Common myeloid progenitor, CD34-positive (primary cell): ENCODE measurements at regions not wholly inside any gene's neighbourhood (a gene's known extent, or its start where the extent isn't known, plus 50 kb on each side); places are given as distances from the start of the nearest gene placed in this dataset.

ENCODE experiments used
- CTCF ChIA-PET: fragments of 350-600 bp; sonication (Branson Sonifier 250); formaldehyde crosslinking; loops from one replicate; lab custom pipeline; 2021; ENCODE audit warnings: antibody characterized with exemption; lab: Charles Lee
- POLR2A ChIA-PET: fragments of 350-600 bp; sonication (Branson Sonifier 250); formaldehyde crosslinking; loops from one replicate; lab custom pipeline; 2021; ENCODE audit warnings: antibody characterized with exemption; lab: Charles Lee
- DNase-seq, 3 donors: peaks; one replicate each; pipeline versions ENCODE4 v3.0.0 to v3.0.0-alpha.2; 2013
- H3K27ac ChIP-seq, 2 experiments: 1 replicate in 1 of 2; 2 replicates in 1 of 2; pipeline ENCODE4 v1.7.0; 2013; ENCODE audit warnings: inconsistent platforms in 2 of 2, low read length in 2 of 2, mild to moderate bottlenecking in 2 of 2, low read depth in 1 of 2, moderate library complexity in 1 of 2; ENCODE audit not compliant: severe bottlenecking in 2 of 2, insufficient read depth in 1 of 2, poor library complexity in 1 of 2
- H3K27me3 ChIP-seq, 5 experiments: replicated peaks in 2 of 5; 1 replicate in 3 of 5; 2 replicates in 2 of 5; pipeline versions ENCODE4 v1.6.1 to v1.7.0; 2013; ENCODE audit warnings: low read length in 4 of 5, mild to moderate bottlenecking in 2 of 5, moderate library complexity in 2 of 5, inconsistent platforms in 1 of 5; ENCODE audit not compliant: insufficient read depth in 5 of 5, control insufficient read depth in 4 of 5
- H3K36me3 ChIP-seq, 4 experiments: 1 replicate in 2 of 4; 2 replicates in 2 of 4; pipeline versions ENCODE4 v1.6.1 to v1.7.0; 2013; ENCODE audit warnings: low read length in 3 of 4, control low read depth in 1 of 4, mild to moderate bottlenecking in 1 of 4; ENCODE audit not compliant: control insufficient read depth in 4 of 4, insufficient read depth in 4 of 4
- H3K4me1 ChIP-seq, 4 experiments: 1 replicate in 3 of 4; 2 replicates in 1 of 4; pipeline versions ENCODE4 v1.6.1 to v1.7.1; 2013; ENCODE audit warnings: low read length in 3 of 4, mild to moderate bottlenecking in 3 of 4, control low read depth in 1 of 4, inconsistent platforms in 1 of 4, moderate library complexity in 1 of 4; ENCODE audit not compliant: control insufficient read depth in 4 of 4, insufficient read depth in 4 of 4; ENCODE audit errors: control extremely low read depth in 1 of 4
- H3K4me3 ChIP-seq, 7 experiments: 1 replicate in 4 of 7; 2 replicates in 3 of 7; pipeline versions ENCODE4 v1.5.1 to v1.7.0; 2013; ENCODE audit warnings: mild to moderate bottlenecking in 7 of 7, low read length in 6 of 7, moderate library complexity in 6 of 7, inconsistent platforms in 2 of 7, low read depth in 2 of 7, control low read depth in 1 of 7; ENCODE audit not compliant: insufficient read depth in 4 of 7, control insufficient read depth in 1 of 7; ENCODE audit errors: extremely low read depth in 1 of 7
- H3K9me3 ChIP-seq, 5 experiments: 1 replicate in 4 of 5; 2 replicates in 1 of 5; pipeline versions ENCODE4 v1.6.1 to v1.7.1; 2013; ENCODE audit warnings: low read length in 4 of 5, mild to moderate bottlenecking in 2 of 5, inconsistent platforms in 1 of 5, low read depth in 1 of 5, moderate library complexity in 1 of 5; ENCODE audit not compliant: control insufficient read depth in 4 of 5, insufficient read depth in 2 of 5; ENCODE audit errors: control extremely low read depth in 1 of 5
- WGBS: methylation state at CpG from one replicate; pipeline ENCODE4 v1.1.5; 2013; ENCODE audit not compliant: insufficient coverage; 5-methylcytosine and 5-hydroxymethylcytosine counted together

DNA sequence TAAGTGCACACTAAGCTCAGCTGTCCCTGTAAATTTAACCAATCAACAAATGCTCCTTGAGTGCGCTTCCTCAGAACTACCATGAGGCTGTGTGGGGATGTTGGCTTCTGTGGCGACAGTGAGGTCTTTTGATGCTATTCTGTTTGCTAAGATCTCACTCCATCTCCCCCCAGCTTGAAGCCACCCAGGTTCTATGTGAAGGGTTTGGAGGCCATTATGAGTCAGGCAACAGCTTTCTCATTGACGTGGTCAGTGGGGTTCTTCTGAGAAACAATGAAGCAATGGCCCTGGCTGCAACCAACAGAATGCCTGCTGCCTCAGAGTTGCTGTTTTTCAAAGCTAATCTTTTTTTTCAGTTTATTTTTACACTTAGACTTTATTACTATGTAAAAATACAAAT, 205.5 kb downstream of the PTBP2 start:
- H3K27ac ChIP-seq, result no peak overlapping the region
- POLR2A ChIA-PET, result no interaction called here
- no peak for DNase-seq

DNA sequence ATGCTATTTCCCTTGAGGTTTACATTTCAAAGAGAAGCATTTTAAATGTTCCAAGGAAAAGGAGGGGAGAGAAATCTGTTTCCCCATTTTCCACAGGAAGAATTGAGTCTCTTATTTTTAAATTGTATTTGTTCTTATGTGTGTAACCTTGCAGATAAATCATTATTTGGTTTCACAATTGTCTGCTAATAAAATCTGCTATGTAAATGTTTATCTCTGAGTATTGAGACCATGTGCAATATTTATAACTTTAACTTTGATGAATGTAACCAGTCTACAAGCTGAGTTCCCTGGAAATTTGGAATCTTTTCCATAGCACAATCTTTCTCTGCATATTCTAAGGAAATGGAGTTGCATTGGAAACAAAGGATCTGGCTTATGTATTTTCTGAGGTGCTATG, 209.6 kb downstream of the PTBP2 start:
- no peaks in the 10 kb centered on the region for H3K27me3 ChIP-seq
- no peak for DNase-seq
- no peaks in the 10 kb centered on the region for H3K4me1 ChIP-seq
- H3K36me3 ChIP-seq, result no peaks in the 10 kb centered on the region
- POLR2A ChIA-PET, result no interaction called here
- no peaks in the 10 kb centered on the region for H3K9me3 ChIP-seq
- H3K4me3 ChIP-seq, result no peak overlapping the region
- no peak overlapping the region for H3K27ac ChIP-seq
- CTCF ChIA-PET, result interaction anchor here (1.0 kb wide), 1 partner anchor 9 kb away, joined by 3 read pairs; no protein-coding TSS in a partner anchor

More for the DNA sequence above, 205.5 kb downstream of the PTBP2 start:
- H3K9me3 ChIP-seq, result peaks cover 0 to 6% (median 1%) of the 10 kb centered on the region in 5 experiments
- no peaks in the 10 kb centered on the region for H3K36me3 ChIP-seq
- no peaks in the 10 kb centered on the region for H3K27me3 ChIP-seq
- CTCF ChIA-PET, result no interaction called here
- no peaks in the 10 kb centered on the region for H3K4me1 ChIP-seq
- 90% methylated on average over 2 of the region's 3 CpGs for WGBS
- H3K4me3 ChIP-seq, result no peak overlapping the region

DNA sequence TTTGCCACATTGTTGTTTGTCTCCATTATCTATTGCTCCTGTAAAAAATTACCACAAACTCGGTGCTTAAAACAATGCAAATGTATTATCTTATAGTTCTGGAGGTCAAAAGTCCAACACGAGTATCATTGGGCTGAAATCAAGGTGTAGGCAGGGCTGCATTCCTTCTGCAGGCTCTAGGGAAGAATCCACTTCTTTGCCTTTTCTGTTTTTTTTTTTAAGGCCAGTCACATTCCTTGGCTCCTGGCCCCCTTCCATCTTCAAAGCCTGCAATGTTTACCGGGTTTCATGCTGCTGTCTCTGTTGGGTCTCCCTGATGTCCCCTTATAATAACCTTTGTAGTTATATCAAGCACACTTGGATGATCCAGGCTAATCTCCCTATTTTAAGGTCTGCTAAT, 212.7 kb downstream of the PTBP2 start:
- Histone ChIP-seq H3K36me3 (no peaks in the 10 kb centered on the region), H3K27ac (no peak overlapping the region), H3K4me1 (no peaks in the 10 kb centered on the region), H3K9me3 (no peaks in the 10 kb centered on the region), H3K4me3 (no peak overlapping the region), H3K27me3 (no peaks in the 10 kb centered on the region)
- ChIA-PET CTCF (no interaction called here), POLR2A (no interaction called here)
- 92% methylated on average over 3 of the region's 3 CpGs for WGBS
- no peak for DNase-seq

DNA sequence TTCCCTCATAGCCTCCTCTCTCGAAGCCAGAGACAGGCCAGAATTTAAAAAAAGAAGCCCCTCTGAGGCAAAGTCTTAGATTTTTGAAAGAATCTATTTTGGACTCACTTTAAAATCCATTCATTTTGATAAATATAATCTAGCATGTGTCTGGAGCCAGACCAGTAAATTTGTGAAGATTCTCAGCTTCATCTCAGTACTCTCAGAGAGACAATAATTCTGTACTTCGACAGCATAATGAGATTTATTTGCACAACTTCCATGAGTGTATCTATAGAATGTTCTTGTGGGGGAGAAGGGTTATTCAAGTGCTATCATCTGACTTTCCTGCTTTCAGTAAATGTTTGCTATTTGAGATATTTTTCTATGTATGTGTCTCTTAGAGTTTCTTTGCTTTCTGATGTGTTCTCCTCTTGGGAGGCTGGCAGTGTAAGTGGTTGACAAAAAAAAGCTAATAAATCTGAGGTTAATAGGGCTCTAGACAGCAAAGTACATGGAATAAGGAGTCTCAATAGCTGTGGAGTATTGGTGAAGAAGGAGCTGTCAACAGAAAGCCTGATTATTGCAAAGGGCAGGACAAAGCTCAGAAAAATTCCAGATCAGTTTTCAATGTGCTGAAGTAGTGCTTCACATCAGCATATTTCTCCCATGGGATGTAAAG, 223.0 kb downstream of the PTBP2 start:
- Histone ChIP-seq H3K9me3 (peaks cover 0 to 3% (median 0%) of the 10 kb centered on the region in 5 experiments), H3K4me1 (no peaks in the 10 kb centered on the region), H3K27me3 (no peaks in the 10 kb centered on the region), H3K4me3 (no peak overlapping the region), H3K36me3 (no peaks in the 10 kb centered on the region), H3K27ac (no peak overlapping the region)
- no peak for DNase-seq
- WGBS, result no CpG with 5 or more reads among the region's 2 CpGs
- ChIA-PET POLR2A (no interaction called here), CTCF (no interaction called here)

DNA sequence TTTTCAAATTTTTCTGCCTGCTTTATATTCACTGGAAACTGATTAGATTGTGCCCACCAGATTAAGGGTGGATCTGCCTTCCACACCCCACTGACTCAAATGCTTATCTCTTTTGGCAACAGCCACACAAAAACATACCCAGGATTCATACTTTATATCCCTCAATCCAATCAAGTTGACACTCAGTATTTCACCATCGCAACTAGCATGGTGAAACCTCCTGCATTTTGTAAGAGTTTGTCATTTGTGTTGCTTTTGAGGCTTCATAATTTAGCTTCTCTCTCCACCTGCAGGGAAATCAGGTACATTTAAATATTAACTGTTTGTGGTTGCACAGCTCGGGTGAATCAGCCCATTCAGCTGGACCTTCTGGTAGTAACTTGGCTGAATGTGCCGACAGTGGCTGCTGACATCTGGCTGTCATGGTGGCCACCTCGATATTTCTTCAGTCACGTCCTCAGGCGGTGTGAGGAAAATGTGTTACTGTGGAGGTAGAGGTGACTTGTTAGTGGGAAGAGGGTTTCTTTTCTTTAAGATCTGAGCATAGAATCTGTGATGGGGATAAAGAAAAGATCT, 224.0 kb downstream of the PTBP2 start:
- CTCF ChIA-PET, result no interaction called here
- H3K27ac ChIP-seq, result no peak overlapping the region
- H3K9me3 ChIP-seq, result peaks cover 0 to 3% (median 0%) of the 10 kb centered on the region in 5 experiments
- no peak overlapping the region for H3K4me3 ChIP-seq
- H3K27me3 ChIP-seq, result no peaks in the 10 kb centered on the region
- DNase-seq, result no peak
- no peaks in the 10 kb centered on the region for H3K36me3 ChIP-seq
- POLR2A ChIA-PET, result no interaction called here
- 100% methylated on average over 4 of the region's 6 CpGs for WGBS
- no peaks in the 10 kb centered on the region for H3K4me1 ChIP-seq

DNA sequence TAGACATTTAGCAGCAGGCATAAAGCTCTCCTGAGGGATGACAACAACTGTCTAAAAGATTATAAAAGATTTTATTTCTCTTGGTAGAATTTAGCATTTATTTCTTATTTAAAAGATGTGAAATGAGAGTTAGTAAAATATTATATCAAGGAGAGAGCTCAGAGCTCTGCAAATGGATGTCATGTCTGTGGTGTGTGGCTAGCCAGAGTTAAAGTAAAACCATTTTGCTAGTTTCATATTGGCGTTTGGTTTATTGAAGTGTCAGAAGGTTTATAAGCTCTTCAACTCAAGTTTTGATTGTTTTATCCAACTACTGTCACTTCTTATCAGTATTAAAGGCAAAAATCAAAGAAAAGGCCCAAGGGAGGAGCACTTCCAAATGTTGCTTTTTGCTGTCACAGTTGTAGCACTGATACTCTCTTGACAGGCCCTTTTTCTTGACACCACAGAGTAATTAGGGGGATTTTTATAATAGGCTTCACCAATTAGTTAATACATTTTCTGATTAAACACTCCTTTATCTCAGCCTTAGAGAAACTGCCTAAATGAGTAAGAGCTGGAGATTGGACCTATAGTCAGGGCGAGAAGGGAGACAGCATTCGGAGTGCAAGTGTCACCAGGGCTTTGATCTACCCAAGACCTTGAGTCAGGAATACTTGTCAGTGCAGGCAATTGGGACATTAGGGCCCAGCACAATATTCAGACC, 233.9 kb downstream of the PTBP2 start:
- CTCF ChIA-PET, result interaction anchor here (2.0 kb wide), 1 partner anchor 9 kb away, joined by 11 read pairs; no protein-coding TSS in a partner anchor
- H3K9me3 ChIP-seq, result no peaks in the 10 kb centered on the region
- no peaks in the 10 kb centered on the region for H3K27me3 ChIP-seq
- 100% methylated on average over 2 of the region's 3 CpGs for WGBS
- no peak overlapping the region for H3K4me3 ChIP-seq
- H3K4me1 ChIP-seq, result no peaks in the 10 kb centered on the region
- POLR2A ChIA-PET, result no interaction called here
- DNase-seq, result no peak
- H3K36me3 ChIP-seq, result no peaks in the 10 kb centered on the region
- H3K27ac ChIP-seq, result no peak overlapping the region

DNA sequence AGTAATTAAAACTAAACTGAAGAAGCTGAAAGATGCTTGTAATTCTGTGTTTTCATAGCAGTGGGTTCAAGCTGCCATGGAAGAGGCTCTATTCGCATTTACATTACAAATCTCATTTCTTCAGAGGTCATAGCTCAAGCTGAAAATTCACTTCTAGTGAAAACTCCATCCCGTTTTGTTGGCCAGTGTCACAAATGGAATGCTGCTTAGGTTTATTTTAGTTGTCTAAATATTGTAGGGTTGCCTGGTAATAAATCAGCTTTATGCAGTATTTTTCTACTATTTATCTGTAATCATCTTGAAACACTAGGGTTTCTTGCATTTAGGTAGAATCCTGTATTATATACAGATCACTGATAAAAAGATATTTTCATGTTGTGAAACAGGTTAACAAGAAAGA, 240.6 kb downstream of the PTBP2 start:
- ChIA-PET CTCF (interaction anchor here (1.1 kb wide), 1 partner anchor 11 kb away, joined by 3 read pairs; no protein-coding TSS in a partner anchor), POLR2A (no interaction called here)
- no peaks in the 10 kb centered on the region for H3K27me3 ChIP-seq
- H3K4me3 ChIP-seq, result no peak overlapping the region
- no peaks in the 10 kb centered on the region for H3K9me3 ChIP-seq
- no CpG with 5 or more reads among the region's 2 CpGs for WGBS
- H3K27ac ChIP-seq, result no peak overlapping the region
- no peaks in the 10 kb centered on the region for H3K4me1 ChIP-seq
- DNase-seq, result no peak
- H3K36me3 ChIP-seq, result no peaks in the 10 kb centered on the region
